Activated CD4-positive, alpha-beta T cell treated with anti-CD3 and anti-CD28 coated beads for 48 hours (primary cell): ENCODE measurements at regions not wholly inside any gene's neighbourhood (a gene's known extent, or its start where the extent isn't known, plus 50 kb on each side); places are given as distances from the start of the nearest gene placed in this dataset.
A peak's percentile ranks its signal among the peaks of the same experiment; 100 is the strongest.

Experiments used
- DNase-seq: peaks from one replicate; pipeline ENCODE4 v3.0.0-alpha.2; 2020

GRCh38 chr19:29293292-29293691 is 80.3 kb upstream of the UQCRFS1 start:
- no peak for DNase-seq

GRCh38 chr19:29293736-29294342 is 80.9 kb upstream of the UQCRFS1 start:
- DNase-seq: peak; percentile 6

GRCh38 chr19:29294343-29294811 is 81.4 kb upstream of the UQCRFS1 start:
- no peak for DNase-seq

GRCh38 chr19:29295285-29295684 is 82.3 kb upstream of the UQCRFS1 start:
- DNase-seq: no peak

GRCh38 chr19:29297381-29297780 is 84.4 kb upstream of the UQCRFS1 start:
- no peak for DNase-seq

GRCh38 chr19:29299416-29300380 is 86.7 kb upstream of the UQCRFS1 start:
- DNase-seq: no peak

- DNase-seq: peak; percentile 12
Measured at GRCh38 chr19:29302002-29302928, 89.3 kb upstream of the UQCRFS1 start.

GRCh38 chr19:29303069-29303718 is 90.2 kb upstream of the UQCRFS1 start:
- DNase-seq: no peak

GRCh38 chr19:29303719-29304090 is 90.8 kb upstream of the UQCRFS1 start:
- no peak for DNase-seq

GRCh38 chr19:29305268-29305667 is 92.3 kb upstream of the UQCRFS1 start:
- DNase-seq: no peak

GRCh38 chr19:29308977-29309590 is 96.1 kb upstream of the UQCRFS1 start:
- no peak for DNase-seq

- no peak for DNase-seq
Measured at GRCh38 chr19:29309637-29310036, 96.7 kb upstream of the UQCRFS1 start.

GRCh38 chr19:29311191-29311790 is 98.3 kb upstream of the UQCRFS1 start:
- DNase-seq: no peak

- no peak for DNase-seq
Measured at GRCh38 chr19:29315556-29316190, 102.7 kb upstream of the UQCRFS1 start.

- no peak for DNase-seq
Measured at GRCh38 chr19:29318581-29318980, 105.6 kb upstream of the UQCRFS1 start.

- no peak for DNase-seq
Measured at GRCh38 chr19:29320086-29320485, 107.1 kb upstream of the UQCRFS1 start.

GRCh38 chr19:29320618-29321017 is 107.7 kb upstream of the UQCRFS1 start:
- no peak for DNase-seq

- no peak for DNase-seq
Measured at GRCh38 chr19:29321116-29321515, 108.2 kb upstream of the UQCRFS1 start.

- DNase-seq: no peak
Measured at GRCh38 chr19:29323021-29323430, 110.1 kb upstream of the UQCRFS1 start.

- DNase-seq: no peak
Measured at GRCh38 chr19:29323440-29324290, 110.7 kb upstream of the UQCRFS1 start.
